Naive thymus-derived CD8-positive, alpha-beta T cell (primary cell): ENCODE measurements at regions not wholly inside any gene's neighbourhood (a gene's known extent, or its start where the extent isn't known, plus 50 kb on each side); places are given as distances from the start of the nearest gene placed in this dataset.
"Not testable (repeated sequence)": the region's sequence is repeated elsewhere in the genome, so short reads cannot be mapped to it uniquely, and the experiment has no call there.

Experiments used
- ATAC-seq, 2 donors: fragments of 150-1000 bp; cut with Tn5 transposase in 1 of 2; sonication (Bioruptor Pico), chemical (Tn5 transposase) in 1 of 2; 1 replicate in 1 of 2; 2 replicates in 1 of 2; pipeline ENCODE4 v1.10.0; 2021; ENCODE audit warnings: mild to moderate bottlenecking in 2 of 2, moderate library complexity in 2 of 2
- POLR2A ChIA-PET: fragments of 350-600 bp; sonication (Branson Sonifier 250); formaldehyde crosslinking; loops from one replicate; lab custom pipeline; 2021; ENCODE audit warnings: antibody characterized with exemption; lab: Charles Lee
- DNase-seq, 10 donors: peaks; one replicate each; pipeline versions ENCODE4 v3.0.0 to v3.0.0-alpha.2; 2020 to 2022
- H3K27ac Mint-ChIP-seq, 10 donors: one replicate each; pipeline ENCODE4 v1.8.0; 2020 to 2022; ENCODE audit warnings: mild to moderate bottlenecking in 10 of 10, mixed read lengths in 10 of 10, moderate library complexity in 4 of 10, inconsistent platforms in 1 of 10
- H3K27me3 Mint-ChIP-seq, 5 donors: one replicate each; pipeline ENCODE4 v1.8.0; 2021 to 2022; ENCODE audit warnings: mixed read lengths in 5 of 5
- H3K36me3 Mint-ChIP-seq, 3 donors: one replicate each; pipeline ENCODE4 v1.8.0; 2020 to 2022; ENCODE audit warnings: mixed read lengths in 3 of 3, mild to moderate bottlenecking in 2 of 3, inconsistent platforms in 1 of 3
- H3K4me1 Mint-ChIP-seq, 4 donors: one replicate each; pipeline ENCODE4 v1.8.0; 2021 to 2022; ENCODE audit warnings: mixed read lengths in 4 of 4
- H3K4me3 Mint-ChIP-seq, 10 donors: one replicate each; pipeline ENCODE4 v1.8.0; 2020 to 2022; ENCODE audit warnings: mild to moderate bottlenecking in 10 of 10, mixed read lengths in 10 of 10, moderate library complexity in 6 of 10, inconsistent platforms in 1 of 10
- H3K9me3 Mint-ChIP-seq, 9 donors: one replicate each; pipeline ENCODE4 v1.8.0; 2020 to 2022; ENCODE audit warnings: mixed read lengths in 9 of 9, mild to moderate bottlenecking in 3 of 9, inconsistent platforms in 1 of 9, moderate library complexity in 1 of 9

DNA sequence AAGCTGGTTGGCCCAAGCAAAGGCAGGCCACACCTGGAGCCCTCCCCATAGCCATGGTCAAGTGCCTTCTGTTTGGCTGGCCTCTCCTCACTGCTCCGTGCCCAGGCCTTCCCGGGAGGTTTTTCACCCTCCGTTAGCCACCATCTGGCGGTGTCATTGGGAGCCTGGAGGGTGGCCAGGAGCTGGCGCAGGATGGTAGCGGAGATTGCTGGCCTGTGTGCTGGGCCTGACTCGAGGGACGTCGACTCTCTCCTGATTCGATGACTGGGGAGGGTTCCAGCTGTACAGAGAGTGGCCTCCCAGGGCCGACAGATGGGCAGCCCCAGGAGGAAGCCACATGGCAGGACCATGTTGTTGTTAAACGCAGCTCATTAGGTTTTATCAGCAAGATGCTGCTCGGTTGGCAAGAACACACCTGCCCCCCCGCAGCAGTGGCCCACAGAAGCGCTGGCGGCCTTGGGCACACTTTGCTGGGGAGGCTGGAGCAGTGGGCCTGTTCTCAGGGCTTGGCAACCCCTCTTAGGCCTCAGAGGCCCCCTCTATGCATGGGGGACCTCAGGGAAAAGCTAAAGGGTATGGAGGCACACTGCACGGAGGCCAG, 64.0 kb upstream of the CACUL1 start:
- no peak for DNase-seq
- Mint-ChIP-seq H3K9me3 (peaks cover 0 to 2% (median 0%) of the 10 kb centered on the region in 9 donors), H3K4me3 (no peak overlapping the region), H3K27me3 (peaks cover 0 to 17% (median 0%) of the 10 kb centered on the region in 5 donors), H3K4me1 (no peaks in the 10 kb centered on the region), H3K36me3 (no peaks in the 10 kb centered on the region), H3K27ac (no peak overlapping the region)
- no peak for ATAC-seq
- POLR2A ChIA-PET: no interaction called here

DNA sequence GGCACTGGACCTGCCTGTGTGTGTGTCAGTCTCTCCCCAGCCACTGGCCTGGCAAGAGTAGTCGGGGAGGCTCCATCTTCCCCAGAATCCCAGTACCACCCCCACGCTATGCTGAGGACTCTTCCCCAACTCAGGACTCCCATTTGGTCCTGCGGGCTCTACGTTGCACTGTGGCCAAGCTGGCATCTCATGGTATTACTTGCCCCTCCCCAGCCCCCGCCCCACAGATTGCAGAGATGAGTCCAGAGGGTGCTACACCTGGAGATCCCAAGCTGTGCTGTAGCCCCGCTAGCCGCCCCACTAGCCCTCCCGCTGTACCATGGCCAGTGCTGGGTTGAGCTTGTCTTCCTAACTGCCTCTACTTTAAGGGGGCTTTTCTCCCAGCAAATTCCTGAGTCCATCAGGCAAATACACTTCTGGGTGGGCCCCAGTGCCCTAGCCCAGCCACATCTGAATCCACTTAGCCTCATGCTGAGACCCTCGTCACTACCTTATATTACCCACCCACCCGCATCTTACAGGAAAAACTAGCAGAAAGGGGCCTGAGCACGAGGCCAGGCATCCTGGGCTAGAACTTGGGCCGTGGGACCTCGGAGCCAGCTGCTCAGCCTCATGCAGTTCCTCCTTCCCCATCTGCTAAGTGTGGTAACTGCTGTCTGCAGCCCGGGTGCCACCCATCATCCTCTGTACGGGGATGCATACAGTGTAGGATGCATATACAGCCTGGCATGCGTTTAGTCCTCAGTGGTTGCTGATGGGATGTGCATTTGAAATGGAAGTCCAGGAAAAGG, 65.8 kb upstream of the CACUL1 start:
- POLR2A ChIA-PET: no interaction called here
- DNase-seq (no peak), ATAC-seq (no peak)
- peak overlapping the region in 1 of 10 donors; percentile 63 for H3K27ac Mint-ChIP-seq
- no peak overlapping the region for H3K4me3 Mint-ChIP-seq
- H3K27me3 Mint-ChIP-seq: peaks cover 0 to 12% (median 0%) of the 10 kb centered on the region in 5 donors
- H3K4me1 Mint-ChIP-seq: no peaks in the 10 kb centered on the region
- peaks cover 0 to 2% (median 0%) of the 10 kb centered on the region in 9 donors for H3K9me3 Mint-ChIP-seq
- no peaks in the 10 kb centered on the region for H3K36me3 Mint-ChIP-seq

- no peak for ATAC-seq
- no peaks in the 10 kb centered on the region for H3K4me1 Mint-ChIP-seq
- H3K4me3 Mint-ChIP-seq: no peak overlapping the region
- POLR2A ChIA-PET: no interaction called here
- DNase-seq: no peak
- peaks cover 0 to 8% (median 0%) of the 10 kb centered on the region in 5 donors for H3K27me3 Mint-ChIP-seq
- H3K27ac Mint-ChIP-seq: no peak overlapping the region
- peaks cover 0 to 5% (median 0%) of the 10 kb centered on the region in 9 donors for H3K9me3 Mint-ChIP-seq
- no peaks in the 10 kb centered on the region for H3K36me3 Mint-ChIP-seq
Observed at GRCh38 chr10:118823256-118823907, 68.6 kb upstream of the CACUL1 start.

DNA sequence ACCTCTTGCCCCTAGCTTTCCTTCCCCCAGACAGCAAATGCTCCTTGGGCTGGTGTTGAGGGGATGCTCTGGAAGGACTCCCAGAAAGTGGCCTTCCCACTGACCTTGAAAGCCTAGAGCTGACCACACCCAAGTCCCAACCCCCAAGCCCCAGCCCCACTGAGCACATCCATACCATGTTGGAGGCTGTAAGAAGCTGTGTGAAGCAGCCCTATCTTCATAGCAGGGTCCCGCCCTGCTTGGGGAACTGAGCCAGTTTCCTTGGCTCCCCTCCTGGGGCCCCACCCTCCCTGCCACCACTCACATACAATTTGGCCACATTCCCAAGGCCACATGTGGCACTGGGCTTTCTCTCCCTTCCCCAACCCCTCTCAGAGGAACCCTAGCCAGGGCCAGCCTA, 72.3 kb upstream of the CACUL1 start:
- H3K36me3 Mint-ChIP-seq: no peaks in the 10 kb centered on the region
- DNase-seq (no peak), ATAC-seq (no peak)
- H3K4me3 Mint-ChIP-seq: no peak overlapping the region
- POLR2A ChIA-PET: no interaction called here
- H3K4me1 Mint-ChIP-seq: peaks cover 3 to 4% (median 3%) of the 10 kb centered on the region in 4 donors
- peak overlapping the region in 1 of 10 donors; percentile 73 for H3K27ac Mint-ChIP-seq
- H3K27me3 Mint-ChIP-seq: peaks cover 0 to 7% (median 0%) of the 10 kb centered on the region in 5 donors
- H3K9me3 Mint-ChIP-seq: peaks cover 0 to 5% (median 0%) of the 10 kb centered on the region in 9 donors

DNA sequence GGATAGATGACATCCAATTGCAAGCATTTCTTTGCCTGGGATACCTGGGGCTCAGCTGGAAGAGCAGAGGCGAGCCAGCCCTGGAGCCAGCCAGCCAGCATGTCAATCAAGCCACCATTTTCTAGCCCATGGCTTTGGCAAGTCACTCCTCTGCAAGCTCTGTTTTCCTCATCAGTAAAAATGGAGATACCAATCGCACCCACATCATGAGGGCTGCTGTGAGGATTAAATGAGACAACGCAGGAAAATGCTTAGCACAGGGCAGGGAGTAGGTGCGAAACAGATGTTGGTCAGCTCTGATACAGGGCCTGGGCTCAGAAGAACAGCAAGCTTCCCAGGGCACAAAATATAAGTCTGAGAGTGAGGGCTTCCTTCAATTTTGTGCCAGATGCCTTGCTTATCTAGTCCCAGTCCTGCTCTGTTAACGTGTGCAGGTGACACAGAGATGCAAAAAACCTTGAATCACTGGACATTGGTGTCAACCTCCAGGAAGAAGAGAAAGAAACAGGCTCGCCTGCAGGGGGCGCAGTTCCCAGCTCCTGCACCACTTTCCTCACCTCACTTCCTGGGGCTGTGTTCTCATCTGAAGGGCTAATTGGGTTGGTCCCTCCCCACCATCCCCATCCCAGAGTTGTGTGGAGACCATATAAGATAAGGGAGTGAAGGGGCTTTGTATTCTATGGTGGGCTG, 72.8 kb upstream of the CACUL1 start:
- no peak for DNase-seq
- H3K4me1 Mint-ChIP-seq: peaks cover 4 to 6% (median 6%) of the 10 kb centered on the region in 4 donors
- H3K36me3 Mint-ChIP-seq: no peaks in the 10 kb centered on the region
- H3K9me3 Mint-ChIP-seq: peaks cover 0 to 5% (median 0%) of the 10 kb centered on the region in 9 donors
- no peak for ATAC-seq
- peaks cover 0 to 7% (median 0%) of the 10 kb centered on the region in 5 donors for H3K27me3 Mint-ChIP-seq
- POLR2A ChIA-PET: no interaction called here
- H3K4me3 Mint-ChIP-seq: no peak overlapping the region
- H3K27ac Mint-ChIP-seq: no peak overlapping the region

DNA sequence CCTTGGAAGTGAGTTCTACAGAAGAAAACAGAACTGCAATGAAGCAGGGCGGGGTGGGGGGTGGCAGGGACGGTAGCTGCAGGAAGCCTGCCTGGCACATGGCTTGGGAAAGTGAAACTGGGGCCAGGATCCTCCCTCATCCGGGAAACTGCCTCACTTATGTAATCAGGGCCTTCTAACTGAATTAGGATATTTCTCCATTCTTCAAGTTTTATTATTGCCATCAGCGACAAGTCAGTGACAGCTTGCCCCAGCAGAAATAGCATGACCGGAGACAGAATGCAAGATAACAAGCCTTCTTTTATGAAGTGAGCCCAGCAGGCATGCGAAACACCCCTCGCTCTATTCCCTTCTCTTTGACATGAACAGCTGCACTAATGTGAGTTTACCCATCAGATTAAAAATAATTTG, 77.5 kb upstream of the CACUL1 start:
- Mint-ChIP-seq H3K4me1 (peaks cover 4 to 6% (median 6%) of the 10 kb centered on the region in 4 donors), H3K27me3 (no peaks in the 10 kb centered on the region), H3K9me3 (peaks cover 0 to 7% (median 0%) of the 10 kb centered on the region in 9 donors), H3K27ac (peak overlapping the region in 4 of 10 donors; percentile 35 to 79 (median 70)), H3K4me3 (peak overlapping the region in 7 of 10 donors; percentile 1 to 61 (median 28)), H3K36me3 (no peaks in the 10 kb centered on the region)
- no peak for DNase-seq
- ATAC-seq: no peak
- POLR2A ChIA-PET: no interaction called here

DNA sequence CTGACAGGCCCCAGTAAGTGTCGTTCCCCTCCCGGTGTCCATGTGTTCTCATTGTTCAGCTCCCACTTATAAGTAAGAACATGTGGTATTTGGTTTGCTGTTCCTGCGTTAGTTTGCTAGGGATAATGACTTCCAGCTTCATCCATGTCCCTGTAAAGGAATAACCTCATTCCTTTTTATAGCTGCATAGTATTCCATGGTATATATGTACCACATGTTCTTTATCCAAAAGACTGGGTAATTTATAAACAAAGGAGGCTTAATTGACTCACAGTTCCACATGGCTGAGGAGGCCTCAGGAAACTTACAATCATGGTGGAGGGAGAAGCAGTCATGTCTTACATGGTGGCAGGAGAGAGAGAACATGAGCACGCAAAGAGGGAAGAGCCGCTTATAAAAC, 79.6 kb upstream of the CACUL1 start:
- ATAC-seq, H3K9me3 Mint-ChIP-seq, H3K4me3 Mint-ChIP-seq, POLR2A ChIA-PET, DNase-seq, H3K4me1 Mint-ChIP-seq, H3K27ac Mint-ChIP-seq, H3K27me3 Mint-ChIP-seq, H3K36me3 Mint-ChIP-seq: not testable (repeated sequence)

- ATAC-seq (no peak), DNase-seq (no peak)
- POLR2A ChIA-PET: no interaction called here
- Mint-ChIP-seq H3K4me3 (no peak overlapping the region), H3K36me3 (no peaks in the 10 kb centered on the region), H3K4me1 (peaks cover 1 to 10% (median 7%) of the 10 kb centered on the region in 4 donors), H3K27ac (no peak overlapping the region), H3K27me3 (no peaks in the 10 kb centered on the region), H3K9me3 (peaks cover 0 to 9% (median 2%) of the 10 kb centered on the region in 9 donors)
Observed at GRCh38 chr10:118835682-118836326, 81.0 kb upstream of the CACUL1 start.

DNA sequence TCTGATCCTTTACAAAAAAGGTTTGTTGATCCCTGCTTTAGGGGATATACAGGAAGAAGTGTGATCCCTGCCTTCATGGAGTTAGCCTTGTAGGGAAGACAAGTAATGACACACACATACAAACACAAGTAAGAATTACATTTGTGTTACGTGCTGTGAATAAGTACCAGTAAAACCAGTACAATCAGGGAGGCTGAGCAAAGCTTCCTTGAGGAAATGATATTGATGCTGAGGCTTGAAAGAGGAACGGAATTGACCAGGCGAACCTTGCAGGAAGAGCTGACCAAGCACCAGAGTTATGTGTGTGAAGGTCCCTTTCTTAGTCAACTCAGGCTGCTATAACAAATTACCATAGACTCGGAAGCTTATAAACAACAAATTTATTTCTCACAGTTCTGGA, 83.6 kb upstream of the CACUL1 start:
- Mint-ChIP-seq H3K4me1 (peaks cover 0 to 3% (median 2%) of the 10 kb centered on the region in 4 donors), H3K27me3 (no peaks in the 10 kb centered on the region), H3K9me3 (peaks cover 0 to 9% (median 2%) of the 10 kb centered on the region in 9 donors), H3K4me3 (no peak overlapping the region), H3K36me3 (no peaks in the 10 kb centered on the region), H3K27ac (no peak overlapping the region)
- no peak for DNase-seq
- no peak for ATAC-seq
- POLR2A ChIA-PET: no interaction called here

DNA sequence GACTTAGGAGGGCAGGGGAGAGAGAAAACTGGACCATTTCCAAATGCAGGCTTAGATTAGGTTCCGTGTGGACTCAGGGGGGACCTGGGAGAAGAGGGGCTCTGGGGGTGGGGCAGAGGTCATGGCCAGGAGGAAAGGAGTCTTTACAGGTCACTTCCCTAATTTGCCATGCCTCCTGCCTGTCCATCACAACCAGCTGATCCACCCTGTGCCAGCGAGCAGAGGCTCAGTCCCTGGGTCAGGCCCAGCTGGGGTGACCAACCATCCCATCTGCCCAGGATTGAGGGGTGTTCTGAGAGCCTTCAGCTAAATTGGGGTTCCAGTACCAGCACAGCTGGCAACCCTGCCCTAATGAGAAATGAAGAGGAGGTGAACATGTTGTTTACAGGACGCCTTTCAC, 84.6 kb upstream of the CACUL1 start:
- POLR2A ChIA-PET: no interaction called here
- peaks cover 0 to 3% (median 2%) of the 10 kb centered on the region in 4 donors for H3K4me1 Mint-ChIP-seq
- no peaks in the 10 kb centered on the region for H3K36me3 Mint-ChIP-seq
- H3K27me3 Mint-ChIP-seq: no peaks in the 10 kb centered on the region
- peak overlapping the region in 1 of 10 donors; percentile 75 for H3K27ac Mint-ChIP-seq
- peaks cover 0 to 5% (median 2%) of the 10 kb centered on the region in 9 donors for H3K9me3 Mint-ChIP-seq
- DNase-seq: no peak
- H3K4me3 Mint-ChIP-seq: no peak overlapping the region
- ATAC-seq: no peak

DNA sequence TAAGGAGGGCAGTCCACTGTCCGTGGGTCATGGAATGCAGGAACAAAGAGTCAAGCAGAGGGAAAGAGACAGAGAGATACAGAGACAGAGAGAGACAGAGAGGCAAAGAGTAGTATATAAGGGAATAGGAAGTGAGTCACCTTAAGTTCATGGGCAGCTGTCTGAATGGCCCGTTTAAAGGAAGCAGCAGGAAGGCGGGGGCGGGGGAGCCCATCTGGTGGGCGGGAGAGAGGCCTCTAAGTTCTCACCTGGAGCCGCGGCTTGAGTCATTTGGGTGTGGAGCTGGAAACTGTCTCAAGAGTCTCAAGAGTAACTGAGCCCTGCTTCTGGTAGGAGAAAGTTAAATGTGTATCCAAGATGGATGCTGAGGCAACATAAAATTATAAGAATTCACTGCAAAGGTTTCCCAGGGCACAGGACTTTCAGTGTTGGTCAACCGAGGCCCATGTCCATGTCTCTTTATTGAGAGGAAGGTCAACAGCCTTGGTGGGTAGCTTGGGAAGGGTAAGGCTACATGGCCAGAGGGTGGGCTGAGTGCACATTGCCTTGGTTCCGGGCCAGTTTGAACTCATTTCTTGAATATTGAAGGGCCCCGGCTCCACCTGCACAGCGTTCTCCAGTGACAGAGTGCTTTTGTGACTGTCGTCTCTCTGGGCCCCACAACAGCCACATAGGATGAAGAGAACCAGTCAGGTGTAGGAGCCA, 85.5 kb upstream of the CACUL1 start:
- H3K4me3 Mint-ChIP-seq: no peak overlapping the region
- no peak for ATAC-seq

More for the DNA sequence above, 85.5 kb upstream of the CACUL1 start:
- peaks cover 0 to 5% (median 2%) of the 10 kb centered on the region in 9 donors for H3K9me3 Mint-ChIP-seq
- H3K27me3 Mint-ChIP-seq: peaks cover 0 to 7% (median 2%) of the 10 kb centered on the region in 5 donors
- no peak for DNase-seq
- H3K36me3 Mint-ChIP-seq: no peaks in the 10 kb centered on the region
- no peak overlapping the region for H3K27ac Mint-ChIP-seq
- POLR2A ChIA-PET: no interaction called here
- H3K4me1 Mint-ChIP-seq: peaks cover 0 to 3% (median 2%) of the 10 kb centered on the region in 4 donors
